ENCODE measurements at regions not wholly inside any gene's neighbourhood (a gene's known extent, or its start where the extent isn't known, plus 50 kb on each side); places are given as distances from the start of the nearest gene placed in this dataset.
"Not testable (repeated sequence)": the region's sequence is repeated elsewhere in the genome, so short reads cannot be mapped to it uniquely, and the experiment has no call there.

- DNase-seq (ENCODE audit: low read depth in 2 of 2), result no peak
Observed at GRCh38 chr21:38613686-38614085, 115.4 kb upstream of the ERG start.

DNA sequence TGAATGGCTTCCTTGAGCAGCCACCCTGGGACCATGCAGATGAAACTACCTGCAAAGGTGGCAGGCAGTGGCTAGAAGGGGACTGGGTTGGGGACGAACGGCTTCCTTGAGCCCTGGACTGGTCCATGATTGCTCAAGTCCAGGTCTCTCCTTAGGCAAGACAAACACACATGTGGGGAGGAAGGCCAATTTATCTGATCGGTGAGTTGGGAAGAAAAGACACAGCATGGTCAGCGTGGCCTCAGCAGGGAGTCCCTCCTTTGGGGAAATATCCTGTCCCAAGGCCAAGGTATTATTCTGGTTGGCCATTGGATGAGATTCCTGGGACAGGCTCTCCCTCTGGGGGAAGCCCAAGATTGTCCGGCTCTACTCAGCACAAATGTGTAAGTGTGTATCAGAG, 116.3 kb upstream of the ERG start:
- no peak for DNase-seq (ENCODE audit: low read depth in 2 of 2)

GRCh38 chr21:38619480-38619879, 121.2 kb upstream of the ERG start:
- no peak for DNase-seq (ENCODE audit: low read depth in 2 of 2)

GRCh38 chr21:38619992-38620479, 121.8 kb upstream of the ERG start:
- no peak for DNase-seq (ENCODE audit: low read depth in 2 of 2)

GRCh38 chr21:38621132-38621531, 122.9 kb upstream of the ERG start:
- no peak for DNase-seq (ENCODE audit: low read depth in 2 of 2)

DNA sequence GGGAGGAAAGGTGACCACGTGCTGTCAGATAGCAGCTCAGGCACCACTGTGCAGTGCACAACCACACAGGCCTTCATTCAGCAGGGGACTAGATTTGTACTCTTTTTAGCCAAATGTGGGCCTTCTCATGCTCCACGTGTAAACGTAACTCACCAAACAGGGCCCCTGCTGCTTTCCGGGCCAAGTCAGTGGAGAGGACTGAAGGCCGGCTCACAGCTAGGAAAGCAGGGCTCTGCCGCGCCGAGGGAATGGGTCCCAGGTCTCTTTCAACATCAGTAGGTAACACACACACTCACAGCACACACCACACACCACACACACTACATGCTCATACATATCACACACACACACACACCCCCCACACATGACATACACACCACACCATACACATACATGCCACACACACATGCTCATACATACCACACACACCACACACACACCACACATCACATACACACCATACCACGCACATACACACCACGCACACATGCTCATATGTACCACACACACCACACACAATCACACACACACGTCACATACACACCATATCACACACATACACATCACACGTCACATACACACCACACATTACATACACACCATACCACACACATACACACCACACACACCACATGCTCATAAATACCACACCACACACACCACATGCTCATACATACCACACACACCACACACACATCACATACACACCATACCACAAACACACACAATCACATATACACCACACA, 124.0 kb upstream of the ERG start:
- no peak for DNase-seq (ENCODE audit: low read depth in 2 of 2)

GRCh38 chr21:38622827-38623209, 124.5 kb upstream of the ERG start:
- DNase-seq (ENCODE audit: low read depth in 2 of 2), result no peak

DNA sequence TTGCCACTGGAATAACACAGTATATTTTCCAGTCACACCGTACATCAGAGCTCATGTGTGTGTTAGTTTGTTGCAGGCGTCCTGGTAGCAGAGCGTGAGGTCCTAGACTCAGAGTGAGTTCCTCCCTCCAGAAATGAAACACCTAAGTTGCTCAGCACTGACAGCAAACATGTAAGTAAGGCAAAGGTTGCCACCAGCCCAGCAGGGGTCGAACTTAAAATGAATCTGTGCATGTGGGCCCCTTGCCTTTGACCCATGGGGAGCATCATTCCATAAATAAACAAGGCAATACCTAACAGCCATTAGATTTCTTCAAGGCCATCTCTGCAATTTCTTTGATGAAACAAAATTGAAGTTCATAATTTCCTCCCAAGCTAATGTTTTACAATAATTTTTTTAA, 125.3 kb upstream of the ERG start:
- DNase-seq (ENCODE audit: low read depth in 2 of 2), result no peak

- DNase-seq (ENCODE audit: low read depth in 2 of 2), result no peak
Observed at GRCh38 chr21:38625000-38625399, 126.7 kb upstream of the ERG start.

- no peak for DNase-seq (ENCODE audit: low read depth in 2 of 2)
Observed at GRCh38 chr21:38626306-38626705, 128.0 kb upstream of the ERG start.

DNA sequence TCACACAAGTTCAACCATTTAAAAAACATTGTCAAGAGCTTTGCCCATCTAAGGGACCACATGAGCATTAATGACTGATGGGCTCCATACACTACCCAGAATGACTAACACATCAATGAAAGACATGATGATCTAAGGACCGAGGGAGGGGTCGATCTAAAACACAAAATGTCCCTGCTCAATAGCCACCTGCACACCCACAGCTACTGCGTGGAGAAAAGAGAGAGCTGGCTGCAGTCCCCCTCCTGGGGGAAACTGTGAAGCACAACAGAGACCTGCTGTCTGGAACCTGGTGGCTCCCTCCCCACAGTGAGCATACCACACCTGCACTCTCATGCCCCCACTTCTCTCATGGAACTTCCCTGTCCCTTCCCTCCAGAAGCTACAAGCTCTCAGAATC, 130.1 kb upstream of the ERG start:
- no peak for DNase-seq (ENCODE audit: low read depth in 2 of 2)

- DNase-seq (ENCODE audit: low read depth in 2 of 2), result no peak
Observed at GRCh38 chr21:38631206-38631605, 132.9 kb upstream of the ERG start.

- DNase-seq (ENCODE audit: low read depth in 2 of 2), result no peak
Observed at GRCh38 chr21:38631676-38632075, 133.4 kb upstream of the ERG start.

- DNase-seq (ENCODE audit: low read depth in 2 of 2), result no peak
Observed at GRCh38 chr21:38637161-38637560, 138.9 kb upstream of the ERG start.

DNA sequence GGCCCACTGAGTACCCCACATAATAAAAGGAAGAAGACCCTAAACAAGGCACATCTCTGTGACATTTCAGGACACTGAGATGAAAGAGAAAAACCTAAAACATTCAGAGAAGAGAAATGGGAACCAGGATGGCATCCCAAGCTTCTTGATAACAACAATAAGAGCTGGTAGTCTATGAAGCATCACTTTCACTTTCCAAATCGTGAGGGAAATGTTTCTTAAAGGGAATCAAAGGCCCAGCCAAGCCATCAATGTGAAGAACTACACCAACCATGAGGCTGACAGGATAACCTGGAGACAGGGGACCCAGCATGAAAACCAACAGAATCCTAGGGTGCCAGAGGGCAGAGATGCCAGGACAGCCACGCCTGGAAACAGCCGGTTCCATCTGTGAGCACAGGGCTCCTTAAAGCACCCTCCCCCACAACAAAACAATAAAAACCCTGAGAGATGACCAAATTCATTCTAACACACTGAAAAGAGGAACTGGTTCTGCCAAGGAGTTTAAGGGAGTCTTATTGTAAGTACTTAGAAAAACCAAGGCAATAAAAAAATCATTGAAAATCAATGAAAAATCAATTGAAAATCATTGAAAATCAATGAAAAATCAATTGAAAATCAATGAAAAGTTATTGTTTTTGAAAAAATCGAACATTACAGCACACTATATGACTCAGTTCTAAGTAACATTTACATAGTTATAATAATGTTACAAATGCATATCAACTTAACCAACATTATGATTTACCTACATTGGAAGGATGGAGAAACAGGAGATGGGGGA, 141.5 kb upstream of the ERG start:
- DNase-seq (ENCODE audit: low read depth in 2 of 2), result no peak

DNA sequence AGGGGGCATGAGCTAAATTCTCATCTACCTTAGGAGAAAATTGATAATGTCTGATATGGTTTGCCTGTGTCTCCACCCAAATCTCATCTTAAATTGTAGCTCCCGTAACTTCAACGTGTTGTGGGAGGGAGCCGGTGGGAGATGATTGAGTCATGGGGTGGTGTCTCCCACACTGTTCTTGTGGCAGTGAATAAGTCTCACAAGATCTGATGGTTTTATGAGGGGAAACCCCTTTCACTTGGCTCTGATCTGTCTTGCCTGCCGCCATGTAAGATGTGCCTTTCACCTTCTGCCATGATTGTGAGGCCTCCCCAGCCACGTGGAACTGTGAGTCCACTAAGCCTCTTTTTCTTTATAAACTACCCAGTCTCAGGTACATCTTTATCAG, 142.1 kb upstream of the ERG start:
- not testable (repeated sequence) for DNase-seq (ENCODE audit: low read depth in 2 of 2)

- DNase-seq (ENCODE audit: low read depth in 2 of 2), result no peak
Observed at GRCh38 chr21:38643404-38644023, 145.2 kb upstream of the ERG start.

- no peak for DNase-seq (ENCODE audit: low read depth in 2 of 2)
Observed at GRCh38 chr21:38645282-38645681, 147.0 kb upstream of the ERG start.

DNA sequence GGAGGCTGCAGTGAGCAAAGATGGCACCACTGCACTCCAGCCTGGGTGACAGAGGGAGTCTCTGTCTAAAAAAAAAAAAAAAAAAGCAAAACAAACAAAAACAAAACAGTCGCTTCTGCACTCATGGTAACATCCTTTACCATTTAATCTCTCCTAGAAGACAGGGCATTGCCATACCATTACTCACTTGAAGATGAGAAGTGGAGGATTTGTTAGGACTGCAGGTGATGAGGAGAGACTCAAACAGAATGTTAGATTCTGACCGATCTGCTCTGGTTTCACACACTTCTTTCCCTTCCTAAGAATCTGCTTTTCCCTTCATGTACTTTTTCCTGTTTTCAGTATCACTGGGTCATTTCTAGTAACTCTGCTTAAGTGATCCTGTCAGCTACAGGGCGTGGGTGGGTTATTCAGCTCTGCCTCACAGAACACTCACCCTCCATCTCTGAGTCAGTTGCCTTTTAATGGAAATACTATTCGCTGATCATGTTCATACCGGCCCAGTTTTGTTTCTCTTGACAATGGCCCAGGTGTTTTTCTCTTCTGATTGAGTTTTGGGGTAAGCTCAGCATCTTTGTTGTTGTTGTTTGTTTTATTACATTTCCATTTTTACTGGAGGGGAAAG, 148.0 kb upstream of the ERG start:
- no peak for DNase-seq (ENCODE audit: low read depth in 2 of 2)

- DNase-seq (ENCODE audit: low read depth in 2 of 2), result no peak
Observed at GRCh38 chr21:38649120-38649519, 150.8 kb upstream of the ERG start.

DNA sequence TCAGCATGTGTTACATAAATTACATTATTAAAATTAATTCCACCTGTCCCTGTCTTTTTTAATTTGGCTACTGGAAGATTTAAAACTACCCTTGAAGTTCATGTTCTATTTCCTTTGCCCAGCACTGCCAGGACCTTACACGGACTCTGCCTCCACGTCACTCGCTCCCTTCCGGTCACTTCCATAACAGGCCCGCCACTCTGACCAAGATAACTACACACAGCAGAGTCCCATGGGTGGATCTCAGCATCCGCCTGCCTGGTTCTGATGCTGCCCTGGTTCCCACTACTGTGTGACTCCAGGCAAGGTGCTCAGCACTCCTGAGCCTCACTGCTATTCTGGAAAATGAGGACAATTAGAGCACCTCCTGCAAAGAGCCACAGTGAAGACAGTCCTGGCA, 153.3 kb upstream of the ERG start:
- no peak for DNase-seq (ENCODE audit: low read depth in 2 of 2)

DNA sequence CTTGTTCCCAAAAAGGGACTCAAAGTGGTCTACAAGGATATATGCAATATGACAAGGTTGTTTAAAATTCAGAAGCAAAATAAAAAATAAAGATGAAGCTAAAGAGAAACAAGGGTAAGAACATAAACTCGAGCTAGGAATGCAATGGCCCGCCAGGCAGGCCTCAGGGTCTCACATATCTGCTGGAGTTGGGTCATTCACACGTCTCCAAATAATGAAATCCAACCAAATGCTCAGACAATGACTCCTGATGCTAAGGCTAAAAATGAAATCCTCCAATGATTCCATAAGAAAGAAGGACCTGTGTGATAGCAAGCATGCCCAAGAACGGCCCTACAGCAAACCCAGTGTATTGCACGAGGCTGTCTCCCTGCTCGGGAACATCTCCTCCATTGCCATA, 153.3 kb upstream of the ETS2 start:
- DNase-seq (ENCODE audit: low read depth in 2 of 2), result no peak
